MM.1S (cell line): ENCODE measurements at regions not wholly inside any gene's neighbourhood (a gene's known extent, or its start where the extent isn't known, plus 50 kb on each side); places are given as distances from the start of the nearest gene placed in this dataset.
A peak's percentile ranks its signal among the peaks of the same experiment; 100 is the strongest.

Experiments used
- DNase-seq: peaks from one replicate; pipeline ENCODE4 v3.0.0-alpha.2; 2015
- H2AFZ ChIP-seq: fragments of 300-600 bp; sonication (generic); 2 replicates; pipeline ENCODE4 v1.6.0; 2016; ENCODE audit warnings: antibody characterized with exemption, low read length
- H3F3A ChIP-seq: fragments of 300-600 bp; sonication (generic); 2 replicates; pipeline ENCODE4 v1.6.1; 2016; ENCODE audit warnings: mild to moderate bottlenecking, antibody characterized with exemption, low read length, moderate library complexity, mixed read lengths; ENCODE audit not compliant: insufficient read depth
- H3K27ac ChIP-seq: fragments of 300-600 bp; sonication (generic); 2 replicates; pipeline ENCODE4 v1.5.1; 2016; ENCODE audit warnings: mild to moderate bottlenecking, low read length
- H3K27me3 ChIP-seq: fragments of 300-600 bp; sonication (generic); replicated peaks from 2 replicates; pipeline ENCODE4 v1.6.0; 2016; ENCODE audit warnings: low read length; ENCODE audit not compliant: insufficient read depth
- H3K36me3 ChIP-seq: fragments of 300-600 bp; sonication (generic); replicated peaks from 2 replicates; pipeline ENCODE4 v1.6.1; 2016; ENCODE audit warnings: mild to moderate bottlenecking, low read length, mixed read lengths; ENCODE audit not compliant: insufficient read depth
- H3K4me1 ChIP-seq: fragments of 300-600 bp; sonication (generic); 2 replicates; pipeline ENCODE4 v1.6.1; 2016; ENCODE audit warnings: low read length, mixed read lengths
- H3K4me2 ChIP-seq: fragments of 300-600 bp; sonication (generic); 2 replicates; pipeline ENCODE4 v1.6.0; 2016; ENCODE audit warnings: low read depth, low read length
- H3K4me3 ChIP-seq: fragments of 300-600 bp; sonication (generic); 2 replicates; pipeline ENCODE4 v1.5.1; 2016; ENCODE audit warnings: low read length, mixed read lengths
- H3K79me2 ChIP-seq: fragments of 300-600 bp; sonication (generic); 2 replicates; pipeline ENCODE4 v1.6.1; 2016; ENCODE audit warnings: mixed run types, low read length, mixed read lengths
- H3K9ac ChIP-seq: fragments of 300-600 bp; sonication (generic); 2 replicates; pipeline ENCODE4 v1.6.1; 2016; ENCODE audit warnings: low read length, mixed read lengths
- H3K9me2 ChIP-seq: fragments of 300-600 bp; sonication (generic); replicated peaks from 2 replicates; pipeline ENCODE4 v1.6.1; 2016; ENCODE audit warnings: mild to moderate bottlenecking, low read length, mixed read lengths; ENCODE audit not compliant: insufficient read depth
- H3K9me3 ChIP-seq: fragments of 300-600 bp; sonication (generic); replicated peaks from 2 replicates; pipeline ENCODE4 v1.6.1; 2016; ENCODE audit warnings: mild to moderate bottlenecking, low read length, mixed read lengths; ENCODE audit not compliant: insufficient read depth
- H4K20me1 ChIP-seq: fragments of 300-600 bp; sonication (generic); 2 replicates; pipeline ENCODE4 v1.6.1; 2016; ENCODE audit warnings: mild to moderate bottlenecking, low read length, moderate library complexity, mixed read lengths; ENCODE audit not compliant: insufficient read depth
- CTCF ChIP-seq: fragments of 300-600 bp; sonication (generic); IDR thresholded peaks from 2 replicates; pipeline ENCODE4 v1.5.1; 2016; ENCODE audit warnings: antibody characterized with exemption, low read length, mixed read lengths
- EZH2 ChIP-seq: fragments of 300-600 bp; sonication (generic); optimal IDR thresholded peaks from 2 replicates; pipeline ENCODE3; 2017; ENCODE audit warnings: low read depth, mild to moderate bottlenecking, antibody characterized with exemption, low read length, mixed read lengths
- EZH2phosphoT487 ChIP-seq: fragments of 300-600 bp; sonication (generic); IDR thresholded peaks from 2 replicates; pipeline ENCODE4 v1.6.1; 2018; ENCODE audit warnings: antibody characterized with exemption, low read length

GRCh38 chr1:177770096-177770495 lies 199.8 kb downstream of the SEC16B start:
- H3K4me2 ChIP-seq: no peak overlapping the region
- TF ChIP-seq EZH2: no peak
- TF ChIP-seq CTCF: no peak
- TF ChIP-seq EZH2phosphoT487: no peak
- no peaks in the 10 kb centered on the region for H3K4me1 ChIP-seq
- no peaks in the 10 kb centered on the region for H3K36me3 ChIP-seq
- H2AFZ ChIP-seq: no peak overlapping the region
- H3K9me3 ChIP-seq: no peaks in the 10 kb centered on the region
- H3F3A ChIP-seq: no peaks in the 10 kb centered on the region
- no peaks in the 10 kb centered on the region for H3K79me2 ChIP-seq
- no peak overlapping the region for H3K9ac ChIP-seq
- no peaks in the 10 kb centered on the region for H4K20me1 ChIP-seq
- H3K4me3 ChIP-seq: no peak overlapping the region
- H3K9me2 ChIP-seq: no peaks in the 10 kb centered on the region
- H3K27ac ChIP-seq: peak overlapping the region; percentile 0; the same call in 1 of the 2 replicates
- no peak for DNase-seq
- H3K27me3 ChIP-seq: no peaks in the 10 kb centered on the region

GRCh38 chr1:177755851-177756560 lies 213.9 kb downstream of the SEC16B start:
- no peak overlapping the region for H3K9ac ChIP-seq
- no peaks in the 10 kb centered on the region for H3K36me3 ChIP-seq
- DNase-seq: no peak
- no peak overlapping the region for H3K27ac ChIP-seq
- H3K9me3 ChIP-seq: no peaks in the 10 kb centered on the region
- no peaks in the 10 kb centered on the region for H3K9me2 ChIP-seq
- H4K20me1 ChIP-seq: no peaks in the 10 kb centered on the region
- no peak overlapping the region for H2AFZ ChIP-seq
- H3K4me2 ChIP-seq: no peak overlapping the region
- H3K27me3 ChIP-seq: no peaks in the 10 kb centered on the region
- H3K79me2 ChIP-seq: no peaks in the 10 kb centered on the region
- TF ChIP-seq CTCF (no peak), EZH2phosphoT487 (no peak), EZH2 (no peak)
- H3F3A ChIP-seq: no peaks in the 10 kb centered on the region
- no peaks in the 10 kb centered on the region for H3K4me1 ChIP-seq
- no peak overlapping the region for H3K4me3 ChIP-seq

DNA sequence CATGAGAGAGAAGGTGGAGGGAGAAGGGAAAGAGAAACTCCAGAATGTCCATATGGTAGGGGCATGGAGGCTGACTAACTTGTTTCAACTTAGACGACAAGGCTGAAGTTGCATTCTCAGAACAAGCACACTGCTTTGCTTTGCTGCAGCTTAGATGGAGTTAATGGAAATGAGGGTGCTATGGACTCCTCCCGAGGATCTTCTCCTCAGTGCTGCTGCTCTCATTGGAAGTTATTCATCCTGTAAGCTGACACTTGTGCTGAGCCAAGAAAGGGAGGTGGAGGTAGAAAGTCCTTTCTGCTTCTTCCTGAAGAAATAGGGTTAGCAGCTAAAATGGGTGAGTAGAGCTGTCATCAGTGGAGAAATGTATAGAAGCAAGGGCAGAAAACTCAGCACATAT lies 215.3 kb downstream of the SEC16B start:
- H3K27ac ChIP-seq: no peak overlapping the region
- no peak overlapping the region for H3K4me3 ChIP-seq
- H3F3A ChIP-seq: no peaks in the 10 kb centered on the region
- H3K79me2 ChIP-seq: no peaks in the 10 kb centered on the region
- no peak overlapping the region for H2AFZ ChIP-seq
- no peaks in the 10 kb centered on the region for H3K27me3 ChIP-seq
- DNase-seq: no peak
- H3K4me1 ChIP-seq: no peaks in the 10 kb centered on the region
- no peak overlapping the region for H3K9ac ChIP-seq
- H3K9me3 ChIP-seq: no peaks in the 10 kb centered on the region
- H3K36me3 ChIP-seq: no peaks in the 10 kb centered on the region
- no peaks in the 10 kb centered on the region for H4K20me1 ChIP-seq
- TF ChIP-seq EZH2phosphoT487 (no peak), EZH2 (no peak), CTCF (no peak)
- H3K4me2 ChIP-seq: no peak overlapping the region
- no peaks in the 10 kb centered on the region for H3K9me2 ChIP-seq
